Stimulated activated CD8-positive, alpha-beta memory T cell treated with anti-CD3 and anti-CD28 coated beads, Interleukin-4, amount 100 ng/mL, for 1 hour (primary cell): ENCODE measurements at regions not wholly inside any gene's neighbourhood (a gene's known extent, or its start where the extent isn't known, plus 50 kb on each side); places are given as distances from the start of the nearest gene placed in this dataset.
"Not testable (repeated sequence)": the region's sequence is repeated elsewhere in the genome, so short reads cannot be mapped to it uniquely, and the experiment has no call there.

Experiments
- DNase-seq, 2 donors: peaks; one replicate each; pipeline ENCODE4 v3.0.0-alpha.2; 2020; ENCODE audit warnings: low read depth in 2 of 2, low spot score in 1 of 2

DNA sequence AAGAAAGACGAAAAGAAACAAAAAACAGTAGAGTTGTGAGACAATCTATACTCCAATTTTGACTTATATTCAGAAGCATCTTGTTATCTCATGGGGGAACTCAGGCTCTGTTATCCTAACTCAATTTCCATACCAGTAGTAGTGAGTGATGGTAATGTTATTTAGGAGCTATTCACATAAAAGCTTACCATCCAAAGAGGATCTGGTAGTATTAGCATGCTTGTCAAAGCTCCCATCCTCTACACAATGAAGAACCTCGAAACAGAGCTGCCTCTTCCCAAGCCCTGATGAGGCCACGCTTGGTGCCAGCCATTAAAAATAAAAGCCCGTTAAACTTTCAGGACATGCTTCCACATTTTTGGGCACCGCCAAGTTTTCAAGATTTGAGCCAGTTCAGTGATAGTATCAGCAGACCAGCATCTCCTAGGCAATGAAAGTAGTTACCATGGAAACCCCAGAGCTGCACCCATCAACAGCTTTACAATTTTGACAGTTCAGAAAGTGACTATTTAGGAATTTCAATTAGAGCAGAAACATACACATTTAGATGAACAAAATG lies 173.3 kb downstream of the CD83 start:
- no peak for DNase-seq

DNA sequence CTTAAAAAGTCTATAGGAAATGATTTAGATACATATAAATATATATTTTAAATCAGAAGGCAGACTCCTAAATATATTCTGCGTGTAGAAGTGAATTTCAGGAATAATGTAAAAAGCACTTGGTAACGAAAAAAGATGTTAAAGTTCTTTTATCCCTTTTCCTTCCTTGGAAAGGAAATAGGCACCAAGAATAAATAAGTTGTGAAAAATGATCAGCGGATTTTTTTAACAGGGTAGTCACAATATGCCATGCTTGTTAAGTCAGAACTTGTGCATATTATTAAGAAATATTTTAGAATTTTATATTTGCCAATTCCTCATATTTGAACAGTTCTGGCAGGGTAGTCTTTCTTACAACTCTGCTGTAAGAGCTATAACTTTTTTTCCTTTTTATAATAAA lies 173.8 kb downstream of the CD83 start:
- no peak for DNase-seq

GRCh38 chr6:14292119-14292518 lies 174.5 kb downstream of the CD83 start:
- no peak for DNase-seq

- DNase-seq = no peak
These were observed 176.8 kb downstream of the CD83 start for GRCh38 chr6:14294270-14294951.

DNA sequence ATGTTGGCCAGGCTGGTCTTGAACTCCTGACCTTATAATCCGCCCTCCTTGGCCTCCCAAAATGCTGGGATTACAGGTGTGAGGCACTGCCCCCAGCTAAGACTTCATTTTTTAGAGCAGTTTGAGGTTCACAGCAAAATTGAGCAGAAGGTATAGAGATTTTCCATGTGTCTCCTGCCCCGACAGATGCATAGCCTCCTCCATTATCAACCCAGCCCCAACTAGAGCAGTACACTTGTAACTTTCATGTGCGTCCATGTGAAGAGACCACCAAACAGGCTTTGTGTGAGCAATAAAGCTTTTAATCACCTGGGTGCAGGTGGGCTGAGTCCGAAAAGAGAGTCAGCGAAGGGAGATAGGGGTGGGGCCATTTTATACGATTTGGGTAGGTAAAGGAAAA lies 179.1 kb downstream of the CD83 start:
- not testable (repeated sequence) for DNase-seq

- DNase-seq = not testable (repeated sequence)
These were observed 179.5 kb downstream of the CD83 start for GRCh38 chr6:14297118-14297517.

DNA sequence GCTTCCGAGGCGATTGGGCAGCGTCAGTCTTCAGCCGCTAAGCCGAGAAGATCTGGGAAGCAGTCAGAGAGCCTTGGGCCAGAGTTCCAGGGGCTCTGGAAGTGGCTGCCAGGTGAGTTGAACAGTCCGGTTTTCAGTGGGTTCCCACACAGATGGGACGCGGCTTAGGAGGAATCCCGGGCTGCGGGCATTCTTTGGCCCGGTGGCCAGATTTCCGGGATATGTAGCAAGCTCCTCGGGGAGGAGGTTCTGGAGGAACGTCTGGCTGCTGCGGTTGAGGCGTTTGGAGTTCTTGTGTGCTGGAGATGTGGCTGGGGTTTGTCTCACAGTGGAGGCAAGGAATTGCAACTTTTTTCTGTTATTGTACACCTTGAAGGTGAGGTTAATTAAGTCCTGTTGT lies 182.6 kb downstream of the CD83 start:
- DNase-seq = not testable (repeated sequence)

- DNase-seq = not testable (repeated sequence)
These were observed 183.1 kb downstream of the CD83 start for GRCh38 chr6:14300721-14301120.

DNA sequence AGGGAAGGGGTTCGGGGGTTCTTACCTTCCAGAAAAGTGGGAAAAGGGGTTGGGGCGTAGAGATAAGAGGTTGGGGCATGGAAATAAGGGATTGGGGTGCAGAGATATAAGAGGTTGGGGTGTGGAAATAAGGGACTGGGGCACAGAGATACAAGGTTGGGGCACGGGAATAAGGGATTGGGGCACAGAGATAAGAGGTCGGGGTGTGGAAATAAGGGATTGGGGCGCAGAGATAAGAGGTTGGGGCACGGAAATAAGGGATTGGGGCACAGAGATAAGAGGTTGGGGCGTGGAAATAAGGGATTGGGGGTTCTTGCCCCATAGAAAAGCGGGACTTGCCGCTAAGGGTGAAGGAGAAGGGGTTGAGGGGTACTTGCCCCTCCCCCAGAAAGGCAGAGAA lies 183.9 kb downstream of the CD83 start:
- not testable (repeated sequence) for DNase-seq

- no peak for DNase-seq
These were observed 187.6 kb downstream of the CD83 start for GRCh38 chr6:14305131-14305530.

DNA sequence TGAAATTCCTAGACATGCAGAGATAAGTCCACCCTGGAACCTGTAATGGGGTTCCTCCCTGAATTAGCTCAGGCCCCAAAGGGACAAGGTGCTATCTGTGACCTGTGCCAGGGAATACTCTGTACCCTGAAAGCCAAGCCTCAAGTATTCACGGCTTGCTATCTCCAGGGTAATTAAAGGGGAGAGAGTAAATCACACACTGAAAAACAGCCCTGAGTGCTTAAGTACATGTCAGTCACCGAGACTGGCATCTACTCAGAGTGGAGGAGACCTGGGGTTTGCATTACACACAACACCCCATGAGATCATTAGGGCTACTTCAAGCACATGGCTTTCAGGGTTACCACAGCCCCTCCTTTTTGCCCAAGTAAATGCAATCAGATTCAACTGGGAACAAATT lies 188.1 kb downstream of the CD83 start:
- DNase-seq = no peak

- DNase-seq = no peak
These were observed 188.8 kb downstream of the CD83 start for GRCh38 chr6:14306151-14306906.

GRCh38 chr6:14309516-14309915 lies 191.9 kb downstream of the CD83 start:
- no peak for DNase-seq

- no peak for DNase-seq
These were observed 192.4 kb downstream of the CD83 start for GRCh38 chr6:14309951-14310445.

- no peak for DNase-seq
These were observed 193.4 kb downstream of the CD83 start for GRCh38 chr6:14310960-14311359.

DNA sequence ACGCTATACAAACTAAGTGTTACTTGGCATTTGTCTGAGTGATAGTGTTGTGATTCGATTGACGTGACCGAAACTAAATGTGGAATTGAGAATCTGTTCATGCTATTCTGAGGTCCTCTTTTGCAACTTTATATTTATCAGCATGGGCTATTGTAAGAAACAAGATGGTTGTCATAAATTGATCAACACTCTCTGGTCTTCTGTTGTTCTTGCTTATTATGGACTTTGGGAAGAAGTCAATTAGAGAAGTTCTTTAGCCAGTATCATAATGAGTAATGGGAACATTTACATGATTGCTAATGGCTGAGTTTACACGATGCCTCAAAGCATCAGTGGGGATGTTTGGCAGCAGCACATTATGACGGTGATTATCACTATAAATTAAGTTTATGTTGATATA lies 195.0 kb downstream of the CD83 start:
- no peak for DNase-seq

GRCh38 chr6:14313248-14313647 lies 195.7 kb downstream of the CD83 start:
- no peak for DNase-seq

- no peak for DNase-seq
These were observed 197.8 kb downstream of the CD83 start for GRCh38 chr6:14315353-14315752.

GRCh38 chr6:14316651-14317386 lies 199.2 kb downstream of the CD83 start:
- no peak for DNase-seq

DNA sequence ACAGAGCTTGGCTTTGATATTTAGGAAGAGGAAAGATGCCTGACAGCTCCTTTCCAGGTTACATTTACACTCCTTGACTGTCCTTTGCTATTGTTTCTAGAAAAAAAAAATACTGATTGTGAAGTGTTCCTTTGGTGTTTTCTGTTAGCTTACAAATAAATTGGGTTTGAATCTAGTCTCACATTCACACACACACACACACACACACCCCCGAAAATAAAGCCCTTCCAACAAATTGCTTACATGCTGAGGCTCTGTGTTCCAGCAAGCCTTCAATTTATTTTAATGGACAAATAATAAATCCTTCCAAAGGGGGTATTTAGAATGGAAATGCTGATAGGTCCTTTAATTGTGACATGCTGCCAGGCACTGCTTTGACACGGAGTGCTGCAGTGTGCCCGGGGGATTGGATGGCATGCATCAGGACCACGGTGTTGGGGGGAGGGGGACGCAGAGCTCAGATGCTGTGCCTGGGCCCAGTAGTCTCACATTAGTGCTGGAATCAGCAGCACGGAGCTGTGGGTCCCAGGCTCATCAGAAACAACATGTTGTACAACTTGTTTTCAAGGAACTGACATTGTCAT lies 199.9 kb downstream of the CD83 start:
- no peak for DNase-seq

- no peak for DNase-seq
These were observed 202.8 kb downstream of the CD83 start for GRCh38 chr6:14320332-14320731.
